HCT116 (cell line): ENCODE measurements at regions not wholly inside any gene's neighbourhood (a gene's known extent, or its start where the extent isn't known, plus 50 kb on each side); places are given as distances from the start of the nearest gene placed in this dataset.

Experiments used
- CBX3 ChIP-seq: IDR thresholded peaks from 2 replicates; pipeline ENCODE4 v1.6.1; 2012; ENCODE audit warnings: low read depth
- CEBPB ChIP-seq: IDR thresholded peaks from 2 replicates; pipeline ENCODE4 v1.6.1; 2012; ENCODE audit warnings: low read depth
- CTCF ChIP-seq, 3 experiments: fragments of 200-600 bp in 1 of 3; sonication (generic) in 1 of 3; IDR thresholded peaks in 2 of 3; conservative IDR thresholded peaks in 1 of 3; 2 replicates each; pipeline ENCODE4 v1.5.1; 2012 to 2017; ENCODE audit warnings: low read depth in 2 of 3, low read length in 2 of 3, antibody characterized with exemption in 1 of 3, borderline replicate concordance in 1 of 3, control low read depth in 1 of 3, mild to moderate bottlenecking in 1 of 3, mixed read lengths in 1 of 3, mixed run types in 1 of 3, moderate library complexity in 1 of 3; ENCODE audit not compliant: insufficient read depth in 1 of 3
- EZH2 ChIP-seq: fragments of 200-600 bp; sonication (generic); IDR thresholded peaks from 2 replicates; pipeline ENCODE4 v1.6.1; 2017; ENCODE audit warnings: antibody characterized with exemption, mixed run types

- no peak for TF ChIP-seq CBX3
- no peak for TF ChIP-seq CTCF (IDR thresholded peaks at IDR 0.05 in 2 of 3, conservative IDR thresholded peaks at IDR 0.05 in 1 of 3; ENCODE audit: borderline replicate concordance in 1 of 3, insufficient read depth in 1 of 3, low read depth in 2 of 3, low read length in 2 of 3)
- TF ChIP-seq EZH2, result no peak
- no peak for TF ChIP-seq CEBPB
Observed at GRCh38 chr15:47897525-47897924, 180.2 kb downstream of the SEMA6D start.
